ENCODE measurements at regions not wholly inside any gene's neighbourhood (a gene's known extent, or its start where the extent isn't known, plus 50 kb on each side); places are given as distances from the start of the nearest gene placed in this dataset.
"Not testable (repeated sequence)": the region's sequence is repeated elsewhere in the genome, so short reads cannot be mapped to it uniquely, and the experiment has no call there.

GRCh38 chr3:22743386-22743785 is 459.7 kb upstream of the UBE2E2 start:
- H3K27ac ChIP-seq (ENCODE audit: extremely low read length, insufficient read depth, low read length); H3K36me3 ChIP-seq (replicated peaks in 1 of 2; ENCODE audit: control insufficient read depth in 1 of 2, insufficient read depth in 2 of 2, low read length in 2 of 2); H3K9ac ChIP-seq (ENCODE audit: insufficient read depth, low read depth, low read length); DNase-seq (ENCODE audit: low spot score); CTCF ChIA-PET (ENCODE audit: low intra/inter-chr PET ratio, low total read pairs); H3K4me1 ChIP-seq (ENCODE audit: insufficient read depth, low read length); H3K4me3 ChIP-seq (replicated peaks in 1 of 3; ENCODE audit: insufficient read depth in 1 of 3, low read depth in 2 of 3, low read length in 3 of 3); POLR2A ChIA-PET; ATAC-seq; FAIRE-seq; H3K79me2 ChIP-seq (ENCODE audit: insufficient read depth, low read length); H4K20me1 ChIP-seq (ENCODE audit: insufficient read depth, low read length); BruUV-seq (replicated peaks); intact Hi-C loops (cut with micrococcal nuclease; ENCODE audit: unreplicated experiment); H2AFZ ChIP-seq (ENCODE audit: low read length); in situ Hi-C loops (cut with HindIII; ENCODE audit: extremely low pct_ligation_motif_present, low pct_unique_long_range_greater_than_20kb); H3K4me2 ChIP-seq (ENCODE audit: low read depth, low read length); H3K9me3 ChIP-seq (ENCODE audit: low read length); H3K27me3 ChIP-seq (ENCODE audit: control insufficient read depth in 1 of 2, insufficient read depth in 2 of 2, low read length in 2 of 2): not testable (repeated sequence)
- 71% methylated on average over 17 of the region's 22 CpGs for WGBS (ENCODE audit: low lambda C conversion rate)

- intact Hi-C loops (cut with micrococcal nuclease; ENCODE audit: unreplicated experiment): no loop called here
- POLR2A ChIA-PET: no interaction called here
Observed at GRCh38 chr3:22745321-22745720, 457.8 kb upstream of the UBE2E2 start.

More at GRCh38 chr3:22745321-22745720, 457.8 kb upstream of the UBE2E2 start:
- Histone ChIP-seq H3K79me2 (ENCODE audit: insufficient read depth, low read length) (no peaks in the 10 kb centered on the region), H3K27me3 (ENCODE audit: control insufficient read depth in 1 of 2, insufficient read depth in 2 of 2, low read length in 2 of 2) (no peaks in the 10 kb centered on the region), H4K20me1 (ENCODE audit: insufficient read depth, low read length) (no peaks in the 10 kb centered on the region), H3K9ac (ENCODE audit: insufficient read depth, low read depth, low read length) (no peak overlapping the region), H3K4me3 (replicated peaks in 1 of 3; ENCODE audit: insufficient read depth in 1 of 3, low read depth in 2 of 3, low read length in 3 of 3) (no peak overlapping the region), H2AFZ (ENCODE audit: low read length) (no peak overlapping the region), H3K9me3 (ENCODE audit: low read length) (no peaks in the 10 kb centered on the region), H3K4me1 (ENCODE audit: insufficient read depth, low read length) (no peaks in the 10 kb centered on the region), H3K4me2 (ENCODE audit: low read depth, low read length) (no peak overlapping the region), H3K27ac (ENCODE audit: extremely low read length, insufficient read depth, low read length) (no peak overlapping the region), H3K36me3 (replicated peaks in 1 of 2; ENCODE audit: control insufficient read depth in 1 of 2, insufficient read depth in 2 of 2, low read length in 2 of 2) (no peaks in the 10 kb centered on the region)
- CTCF ChIA-PET (ENCODE audit: low intra/inter-chr PET ratio, low total read pairs): no interaction called here
- DNase-seq (ENCODE audit: low spot score) (no peak), FAIRE-seq (no peak), ATAC-seq (no peak)
- no peak for TF ChIP-seq TRAFD1 (CRISPR knock-in tag; IDR thresholded peaks at IDR 0.05; ENCODE audit: borderline replicate concordance)
- TF ChIP-seq ZBTB38 (CRISPR knock-in tag; IDR thresholded peaks at IDR 0.05): no peak
- TF ChIP-seq ZSCAN29 (CRISPR knock-in tag; conservative IDR thresholded peaks at IDR 0.05): no peak
- TF ChIP-seq SYNCRIP (IDR thresholded peaks at IDR 0.05; ENCODE audit: insufficient read depth, low read depth, low read length): no peak
- TF ChIP-seq, protein P1, sequence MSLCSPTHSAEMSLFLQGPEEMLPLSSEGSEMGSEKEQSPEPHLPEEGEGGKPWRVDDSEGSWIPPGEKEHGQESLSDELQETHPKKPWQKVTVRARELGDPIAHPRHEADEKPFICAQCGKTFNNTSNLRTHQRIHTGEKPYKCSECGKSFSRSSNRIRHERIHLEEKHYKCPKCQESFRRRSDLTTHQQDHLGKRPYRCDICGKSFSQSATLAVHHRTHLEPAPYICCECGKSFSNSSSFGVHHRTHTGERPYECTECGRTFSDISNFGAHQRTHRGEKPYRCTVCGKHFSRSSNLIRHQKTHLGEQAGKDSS (CRISPR knock-in tag; IDR thresholded peaks at IDR 0.05; ENCODE audit: borderline replicate concordance, low read depth): no peak
- in situ Hi-C loops (cut with HindIII; ENCODE audit: extremely low pct_ligation_motif_present, low pct_unique_long_range_greater_than_20kb): no loop called here
- no TSS peak for BruUV-seq (replicated peaks)

Data from HepG2 (cell line).